ENCODE measurements at regions not wholly inside any gene's neighbourhood (a gene's known extent, or its start where the extent isn't known, plus 50 kb on each side); places are given as distances from the start of the nearest gene placed in this dataset.

GRCh38 chr7:35498416-35498815 is 196.5 kb downstream of the HERPUD2 start:
- TF ChIP-seq TEAD2 (tag; IDR thresholded peaks at IDR 0.05) (no peak), PHF21A (IDR thresholded peaks at IDR 0.05; ENCODE audit: borderline replicate concordance, low read depth) (no peak), IRF2 (CRISPR knock-in tag; IDR thresholded peaks at IDR 0.05) (no peak), NR2C2 (CRISPR knock-in tag; IDR thresholded peaks at IDR 0.05) (no peak), NR2C2 (tag; IDR thresholded peaks at IDR 0.05) (no peak), DIDO1 (tag; IDR thresholded peaks at IDR 0.05; ENCODE audit: low read depth) (no peak), ILK (tag; IDR thresholded peaks at IDR 0.05; ENCODE audit: borderline replicate concordance, low read depth) (no peak), ZNF274 (IDR thresholded peaks at IDR 0.05; ENCODE audit: borderline replicate concordance, low read depth, low read length) (no peak)
- ChIA-PET POLR2A (no interaction called here), CTCF (ENCODE audit: low intra/inter-chr PET ratio) (no interaction called here)
- H4K20me1 ChIP-seq (replicated peaks; ENCODE audit: control insufficient read depth, insufficient read depth, low read length), result no peaks in the 10 kb centered on the region
- 0 out of 5 replicates have a peak, but pooled peaks cover 0 to 6% of the 10 kb centered on the region in 2 experiments for H3K27me3 ChIP-seq (ENCODE audit: control insufficient read depth in 2 of 2, insufficient read depth in 2 of 2, low read length in 2 of 2)
- no peak overlapping the region for H3K27ac ChIP-seq (ENCODE audit: extremely low read depth, low read depth, low read length)
- no peaks in the 10 kb centered on the region for H3K79me2 ChIP-seq (ENCODE audit: control insufficient read depth, insufficient read depth, low read length)
- H3K4me2 ChIP-seq (ENCODE audit: insufficient read depth, low read length), result no peak overlapping the region
- H3K4me1 ChIP-seq (replicated peaks in 1 of 2; ENCODE audit: control insufficient read depth in 2 of 2, insufficient read depth in 2 of 2, low read length in 2 of 2), result no peaks in the 10 kb centered on the region
- 5% methylated on average over 6 of the region's 6 CpGs for WGBS (ENCODE audit: insufficient coverage, low coverage, missing lambda C conversion rate)
- no TSS peak for BruUV-seq (replicated peaks)
- intact Hi-C loops (cut with micrococcal nuclease), result no loop called here
- ATAC-seq, result no peak
- in situ Hi-C loops (cut with MboI), result no loop called here
- no peaks in the 10 kb centered on the region for H3K9me3 ChIP-seq (replicated peaks; ENCODE audit: control insufficient read depth, insufficient read depth, low read depth, low read length)
- no peak overlapping the region for H3K4me3 ChIP-seq
- H3K36me3 ChIP-seq (ENCODE audit: control insufficient read depth, insufficient read depth, low read length), result no peaks in the 10 kb centered on the region
- no peak overlapping the region for H3K9ac ChIP-seq (ENCODE audit: insufficient read depth in 1 of 2, low read depth in 2 of 2, low read length in 2 of 2)
- no peak overlapping the region for H2AFZ ChIP-seq (ENCODE audit: low read depth, low read length)
- H3K9me1 ChIP-seq (ENCODE audit: control insufficient read depth, insufficient read depth, low read length), result no peaks in the 10 kb centered on the region
- DNase-seq (ENCODE audit: extremely low read depth in 1 of 4, low spot score in 3 of 4), result no peak
- no peak for FAIRE-seq

GRCh38 chr7:35495844-35496243 is 199.1 kb downstream of the HERPUD2 start:
- CTCF ChIA-PET (ENCODE audit: low intra/inter-chr PET ratio), result no interaction called here
- Histone ChIP-seq H3K9me3 (replicated peaks; ENCODE audit: control insufficient read depth, insufficient read depth, low read depth, low read length) (no peaks in the 10 kb centered on the region), H2AFZ (ENCODE audit: low read depth, low read length) (no peak overlapping the region), H3K36me3 (ENCODE audit: control insufficient read depth, insufficient read depth, low read length) (no peaks in the 10 kb centered on the region), H4K20me1 (replicated peaks; ENCODE audit: control insufficient read depth, insufficient read depth, low read length) (no peaks in the 10 kb centered on the region), H3K27ac (ENCODE audit: extremely low read depth, low read depth, low read length) (no peak overlapping the region), H3K9ac (ENCODE audit: insufficient read depth in 1 of 2, low read depth in 2 of 2, low read length in 2 of 2) (no peak overlapping the region), H3K4me1 (replicated peaks in 1 of 2; ENCODE audit: control insufficient read depth in 2 of 2, insufficient read depth in 2 of 2, low read length in 2 of 2) (no peaks in the 10 kb centered on the region), H3K4me2 (ENCODE audit: insufficient read depth, low read length) (no peak overlapping the region), H3K4me3 (no peak overlapping the region), H3K9me1 (ENCODE audit: control insufficient read depth, insufficient read depth, low read length) (no peaks in the 10 kb centered on the region), H3K27me3 (ENCODE audit: control insufficient read depth in 2 of 2, insufficient read depth in 2 of 2, low read length in 2 of 2) (peaks cover 2 to 16% of the 10 kb centered on the region in 2 experiments; a peak in 3 of 5 replicates), H3K79me2 (ENCODE audit: control insufficient read depth, insufficient read depth, low read length) (no peaks in the 10 kb centered on the region)
- FAIRE-seq (no peak), ATAC-seq (no peak), DNase-seq (ENCODE audit: extremely low read depth in 1 of 4, low spot score in 3 of 4) (no peak)
- TF ChIP-seq SRSF3 (IDR thresholded peaks at IDR 0.05; ENCODE audit: insufficient read depth, low read length), result no peak
- TF ChIP-seq STAT5A (IDR thresholded peaks at IDR 0.05; ENCODE audit: borderline replicate concordance, low read length), result no peak
- no peak for TF ChIP-seq TCF3 (CRISPR knock-in tag; IDR thresholded peaks at IDR 0.05)
- no peak for TF ChIP-seq KDM1A (IDR thresholded peaks at IDR 0.05)
- no peak for TF ChIP-seq ZNF507 (tag; conservative IDR thresholded peaks at IDR 0.05)
- TF ChIP-seq GTF2E2 (tag; IDR thresholded peaks at IDR 0.05), result no peak
- POLR2A ChIA-PET, result no interaction called here
- intact Hi-C loops (cut with micrococcal nuclease) (no loop called here), in situ Hi-C loops (cut with MboI) (no loop called here)
- 0% methylated on average over 3 of the region's 3 CpGs for WGBS (ENCODE audit: insufficient coverage, low coverage, missing lambda C conversion rate)
- no TSS peak for BruUV-seq (replicated peaks)
